HFFc6 (cell line): ENCODE measurements at regions not wholly inside any gene's neighbourhood (a gene's known extent, or its start where the extent isn't known, plus 50 kb on each side); places are given as distances from the start of the nearest gene placed in this dataset.

Experiments used
- DNase-seq: peaks from one replicate; pipeline ENCODE4 v3.0.0-alpha.2; 2018
- H3K27ac Mint-ChIP-seq: 2 replicates; pipeline ENCODE4 v1.8.0; 2020; ENCODE audit warnings: mild to moderate bottlenecking, mixed read lengths
- H3K27me3 Mint-ChIP-seq: 2 replicates; pipeline ENCODE4 v1.8.0; 2021; ENCODE audit warnings: mild to moderate bottlenecking, moderate library complexity, mixed read lengths; ENCODE audit not compliant: insufficient read depth
- H3K36me3 Mint-ChIP-seq: 2 replicates; pipeline ENCODE4 v1.8.0; 2021; ENCODE audit warnings: low read depth, mixed read lengths
- H3K4me1 Mint-ChIP-seq: 2 replicates; pipeline ENCODE4 v1.8.0; 2020; ENCODE audit warnings: low read depth, mixed read lengths
- H3K4me3 Mint-ChIP-seq: 2 replicates; pipeline ENCODE4 v1.8.0; 2020; ENCODE audit warnings: mild to moderate bottlenecking, moderate library complexity, mixed read lengths
- H3K9me3 Mint-ChIP-seq: 2 replicates; pipeline ENCODE4 v1.8.0; 2020; ENCODE audit warnings: mild to moderate bottlenecking, mixed read lengths
- TF ChIP-seq, protein P1 (sequence below): fragments of 200-600 bp; sonication (generic); IDR thresholded peaks from 2 replicates; pipeline ENCODE4 v1.5.0; 2021; ENCODE audit warnings: antibody characterized with exemption, mild to moderate bottlenecking

DNA sequence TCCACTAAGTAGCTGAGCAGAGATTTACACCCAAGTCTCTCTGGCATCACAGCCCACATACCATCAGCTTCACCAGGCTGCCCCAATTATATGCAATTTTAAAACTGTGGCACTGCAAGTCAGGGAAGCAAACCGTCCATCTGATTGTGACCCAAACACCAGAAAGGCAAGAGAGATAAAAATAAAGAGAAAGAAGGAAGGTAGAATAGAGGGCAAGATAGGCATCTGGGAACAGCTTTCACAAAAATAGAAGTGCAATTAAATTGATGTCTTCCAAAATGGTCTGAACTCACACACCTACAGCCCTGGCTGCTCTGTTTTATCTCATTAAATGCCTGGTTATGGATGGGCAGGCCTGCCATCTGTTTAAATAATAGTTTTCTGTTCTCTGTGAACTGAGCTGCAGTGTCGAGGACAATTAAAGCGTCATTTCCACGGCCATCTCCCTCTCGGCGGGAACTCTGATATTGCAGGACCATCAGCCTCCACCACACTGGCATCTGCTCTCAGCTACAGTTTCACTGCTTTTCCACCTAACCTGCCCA is 509.1 kb downstream of the INHBA start:
- Mint-ChIP-seq H3K36me3 (no peaks in the 10 kb centered on the region), H3K4me1 (peaks cover 28% of the 10 kb centered on the region), H3K27me3 (peaks cover 6% of the 10 kb centered on the region), H3K9me3 (no peaks in the 10 kb centered on the region), H3K27ac (no peak overlapping the region), H3K4me3 (no peak overlapping the region)
- TF ChIP-seq, protein P1, sequence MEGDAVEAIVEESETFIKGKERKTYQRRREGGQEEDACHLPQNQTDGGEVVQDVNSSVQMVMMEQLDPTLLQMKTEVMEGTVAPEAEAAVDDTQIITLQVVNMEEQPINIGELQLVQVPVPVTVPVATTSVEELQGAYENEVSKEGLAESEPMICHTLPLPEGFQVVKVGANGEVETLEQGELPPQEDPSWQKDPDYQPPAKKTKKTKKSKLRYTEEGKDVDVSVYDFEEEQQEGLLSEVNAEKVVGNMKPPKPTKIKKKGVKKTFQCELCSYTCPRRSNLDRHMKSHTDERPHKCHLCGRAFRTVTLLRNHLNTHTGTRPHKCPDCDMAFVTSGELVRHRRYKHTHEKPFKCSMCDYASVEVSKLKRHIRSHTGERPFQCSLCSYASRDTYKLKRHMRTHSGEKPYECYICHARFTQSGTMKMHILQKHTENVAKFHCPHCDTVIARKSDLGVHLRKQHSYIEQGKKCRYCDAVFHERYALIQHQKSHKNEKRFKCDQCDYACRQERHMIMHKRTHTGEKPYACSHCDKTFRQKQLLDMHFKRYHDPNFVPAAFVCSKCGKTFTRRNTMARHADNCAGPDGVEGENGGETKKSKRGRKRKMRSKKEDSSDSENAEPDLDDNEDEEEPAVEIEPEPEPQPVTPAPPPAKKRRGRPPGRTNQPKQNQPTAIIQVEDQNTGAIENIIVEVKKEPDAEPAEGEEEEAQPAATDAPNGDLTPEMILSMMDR: no peak
- no peak for DNase-seq

DNA sequence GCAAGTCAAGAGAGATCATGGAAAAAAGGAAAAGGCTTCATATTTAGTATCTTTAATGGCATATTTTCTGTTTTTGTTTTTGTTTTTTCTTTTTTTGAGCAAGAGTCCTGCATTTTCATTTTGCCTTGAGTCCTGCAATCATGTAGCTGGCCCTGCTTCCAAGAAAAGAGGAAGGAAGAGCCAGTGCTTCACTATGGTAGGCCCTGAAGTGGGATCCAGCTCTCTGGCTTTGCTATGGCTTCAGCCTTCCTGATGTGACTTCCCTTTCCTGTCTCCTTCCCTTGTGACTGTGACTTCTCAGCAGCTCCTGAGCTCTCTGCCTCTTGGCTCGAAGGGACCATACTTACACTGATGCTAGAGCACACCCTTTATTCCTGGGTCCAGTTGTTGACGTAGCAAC is 512.3 kb downstream of the INHBA start:
- peaks cover 11% of the 10 kb centered on the region for H3K36me3 Mint-ChIP-seq
- peak overlapping the region; percentile 65; the same call in 1 of the 2 replicates for H3K27ac Mint-ChIP-seq
- H3K4me3 Mint-ChIP-seq: no peak overlapping the region
- no peak for DNase-seq
- TF ChIP-seq, protein P1: no peak
- H3K4me1 Mint-ChIP-seq: peaks cover 53% of the 10 kb centered on the region
- no peaks in the 10 kb centered on the region for H3K9me3 Mint-ChIP-seq
- peaks cover 6% of the 10 kb centered on the region for H3K27me3 Mint-ChIP-seq

DNA sequence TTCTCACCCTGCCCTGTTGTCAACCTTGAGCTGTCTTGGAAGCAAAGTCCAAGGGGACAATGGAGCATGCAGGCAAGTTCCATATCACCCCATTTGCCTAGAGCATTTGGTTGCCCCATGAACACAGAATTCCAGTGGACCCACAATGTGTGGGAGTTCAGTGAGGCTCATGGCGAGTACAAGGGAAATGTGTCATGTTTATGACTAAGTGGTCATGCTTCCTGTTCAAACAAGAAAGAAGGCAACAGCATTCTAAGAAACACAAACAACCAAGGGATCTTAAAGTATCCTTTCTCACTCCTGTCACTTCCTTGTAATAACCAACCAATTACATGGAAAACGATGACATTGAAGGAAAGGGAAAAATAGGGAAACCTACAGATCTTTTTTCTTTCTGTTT is 513.0 kb downstream of the INHBA start:
- H3K27me3 Mint-ChIP-seq: peaks cover 6% of the 10 kb centered on the region
- TF ChIP-seq, protein P1: no peak
- peak overlapping the region; percentile 78 for H3K4me3 Mint-ChIP-seq
- peak; percentile 87 for DNase-seq
- H3K9me3 Mint-ChIP-seq: no peaks in the 10 kb centered on the region
- H3K4me1 Mint-ChIP-seq: peaks cover 53% of the 10 kb centered on the region
- H3K36me3 Mint-ChIP-seq: peaks cover 11% of the 10 kb centered on the region
- peak overlapping the region; percentile 96 for H3K27ac Mint-ChIP-seq

DNA sequence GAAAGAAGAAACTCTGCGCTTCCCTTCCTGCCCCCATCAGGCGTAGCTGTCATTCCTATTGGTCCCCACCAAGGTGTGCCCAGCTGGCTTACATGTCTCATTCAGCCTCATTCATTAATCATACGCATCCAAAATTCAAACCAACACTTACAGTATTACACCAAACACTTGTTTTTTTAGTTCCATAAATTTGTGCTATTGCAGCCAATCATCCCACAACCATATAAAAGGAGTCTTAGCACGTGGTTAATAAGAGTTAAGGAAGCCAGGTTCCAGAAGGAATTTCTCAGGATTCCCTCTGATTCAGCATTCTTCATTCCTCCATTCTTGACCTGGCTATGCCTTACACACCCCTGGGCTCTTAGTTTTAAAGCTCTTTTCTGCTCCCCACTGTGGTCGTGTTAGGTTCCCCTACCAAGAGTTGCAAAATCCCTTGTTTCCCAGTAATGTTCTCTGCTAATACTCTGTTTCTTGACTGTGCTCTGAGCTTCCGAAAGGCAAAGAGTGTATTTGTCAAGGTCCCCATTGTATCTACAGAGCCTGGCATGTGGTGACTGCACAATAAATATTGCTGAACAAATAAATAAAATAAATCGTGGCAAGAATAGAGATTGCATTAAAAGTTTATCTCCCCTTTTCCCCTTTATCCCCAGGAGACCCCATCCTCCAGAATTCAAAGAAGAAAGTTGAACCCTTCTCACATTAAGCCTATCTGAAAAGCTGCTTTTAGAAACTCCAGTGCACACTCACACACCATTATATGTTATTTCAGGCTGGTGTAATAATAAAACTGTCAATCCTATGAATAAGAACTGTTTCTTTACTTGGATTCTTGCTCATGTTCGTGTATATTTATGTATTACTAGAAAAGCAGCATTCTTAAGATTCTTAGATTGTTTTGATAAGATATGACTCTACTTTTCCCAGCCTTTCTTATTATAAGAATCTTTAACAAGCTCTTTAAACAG is 514.4 kb downstream of the INHBA start:
- Mint-ChIP-seq H3K9me3 (no peaks in the 10 kb centered on the region), H3K27me3 (peaks cover 5% of the 10 kb centered on the region), H3K4me3 (peak overlapping the region; percentile 31)

DNA sequence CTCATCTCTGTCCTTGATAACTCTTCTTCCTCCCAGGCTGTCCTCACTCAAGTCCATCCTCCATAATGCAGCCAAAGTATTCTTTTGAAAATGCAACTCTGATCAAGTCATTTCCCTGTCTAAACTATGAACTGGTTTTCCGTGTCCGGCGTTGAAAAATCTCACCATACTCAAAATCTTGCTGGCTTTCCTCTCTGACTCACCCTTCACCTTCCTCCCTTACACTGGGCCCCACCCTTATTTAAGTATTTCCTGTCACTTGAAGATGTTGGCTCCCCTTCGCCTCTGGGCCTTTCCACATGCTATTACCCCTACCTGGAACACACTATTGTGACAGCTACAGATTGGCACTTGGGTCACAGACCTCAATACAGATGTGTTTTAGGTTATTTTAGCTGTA is 515.6 kb downstream of the INHBA start:
- Mint-ChIP-seq H3K36me3 (peaks cover 11% of the 10 kb centered on the region), H3K9me3 (no peaks in the 10 kb centered on the region), H3K4me3 (no peak overlapping the region), H3K27ac (no peak overlapping the region; the same call in 1 of the 2 replicates), H3K27me3 (peaks cover 5% of the 10 kb centered on the region), H3K4me1 (peaks cover 53% of the 10 kb centered on the region)
- no peak for DNase-seq
- TF ChIP-seq, protein P1: no peak

More for the DNA sequence above, 514.4 kb downstream of the INHBA start:
- DNase-seq: peak; percentile 85
- Mint-ChIP-seq H3K27ac (peak overlapping the region; percentile 79), H3K36me3 (peaks cover 11% of the 10 kb centered on the region), H3K4me1 (peaks cover 53% of the 10 kb centered on the region)
- TF ChIP-seq, protein P1: no peak
